ENCODE measurements at regions not wholly inside any gene's neighbourhood (a gene's known extent, or its start where the extent isn't known, plus 50 kb on each side); places are given as distances from the start of the nearest gene placed in this dataset.

GRCh38 chr19:56976995-56977906 lies 136.7 kb upstream of the PEG3 start:
- TF ChIP-seq CTCF (IDR thresholded peaks at IDR 0.05), result no peak
- no peak for TF ChIP-seq POLR2A (IDR thresholded peaks at IDR 0.05)

Measured in thyroid gland (tissue), 4 donors.